HG02678 (cell line): ENCODE measurements at regions not wholly inside any gene's neighbourhood (a gene's known extent, or its start where the extent isn't known, plus 50 kb on each side); places are given as distances from the start of the nearest gene placed in this dataset.

Source experiments
- ATAC-seq: cut with Tn5 transposase; IDR thresholded peaks from one replicate; pipeline ENCODE4 v1.9.1; 2021; ENCODE audit warnings: mild to moderate bottlenecking, moderate library complexity; ENCODE audit not compliant: unreplicated experiment

GRCh38 chr1:34650090-34650489, 104.8 kb upstream of the GJB5 start:
- ATAC-seq = no peak

GRCh38 chr1:34650800-34651199, 104.0 kb upstream of the GJB5 start:
- no peak for ATAC-seq

GRCh38 chr1:34653110-34653509, 101.7 kb upstream of the GJB5 start:
- ATAC-seq = no peak

GRCh38 chr1:34655206-34655874, 99.5 kb upstream of the GJB5 start:
- ATAC-seq = no peak

GRCh38 chr1:34655875-34656240, 99.0 kb upstream of the GJB5 start:
- ATAC-seq = no peak

- ATAC-seq = no peak
Measured at GRCh38 chr1:34656299-34656698, 98.5 kb upstream of the GJB5 start.

GRCh38 chr1:34656731-34657130, 98.1 kb upstream of the GJB5 start:
- no peak for ATAC-seq

- ATAC-seq = no peak
Measured at GRCh38 chr1:34657266-34657665, 97.6 kb upstream of the GJB5 start.

GRCh38 chr1:34657849-34658248, 97.0 kb upstream of the GJB5 start:
- no peak for ATAC-seq

- no peak for ATAC-seq
Measured at GRCh38 chr1:34663031-34663430, 91.8 kb upstream of the GJB5 start.

GRCh38 chr1:34668063-34668462, 86.8 kb upstream of the GJB5 start:
- ATAC-seq = no peak

- ATAC-seq = no peak
Measured at GRCh38 chr1:34670982-34671381, 83.9 kb upstream of the GJB5 start.

- no peak for ATAC-seq
Measured at GRCh38 chr1:34671887-34672286, 83.0 kb upstream of the GJB5 start.

GRCh38 chr1:34681480-34682451, 73.1 kb upstream of the GJB5 start:
- ATAC-seq = no peak

- no peak for ATAC-seq
Measured at GRCh38 chr1:34682452-34683223, 72.2 kb upstream of the GJB5 start.

GRCh38 chr1:34683616-34684015, 71.2 kb upstream of the GJB5 start:
- no peak for ATAC-seq

- ATAC-seq = no peak
Measured at GRCh38 chr1:34684266-34684665, 70.6 kb upstream of the GJB5 start.

- ATAC-seq = no peak
Measured at GRCh38 chr1:34685225-34685624, 69.6 kb upstream of the GJB5 start.

- no peak for ATAC-seq
Measured at GRCh38 chr1:34686531-34686930, 68.3 kb upstream of the GJB5 start.

GRCh38 chr1:34688006-34688741, 66.7 kb upstream of the GJB5 start:
- ATAC-seq = no peak

- no peak for ATAC-seq
Measured at GRCh38 chr1:34690269-34690668, 64.6 kb upstream of the GJB5 start.
